Nephron progenitor cell (in vitro differentiated cells): ENCODE measurements at regions not wholly inside any gene's neighbourhood (a gene's known extent, or its start where the extent isn't known, plus 50 kb on each side); places are given as distances from the start of the nearest gene placed in this dataset.

Experiments used
- DNase-seq: peaks from one replicate; pipeline ENCODE4 v3.0.0; 2021
- H3K27ac Mint-ChIP-seq: 2 replicates; pipeline ENCODE4 v1.8.0; 2021; ENCODE audit warnings: mild to moderate bottlenecking, moderate library complexity, mixed read lengths
- H3K27me3 Mint-ChIP-seq: 2 replicates; pipeline ENCODE4 v1.8.0; 2021; ENCODE audit warnings: mild to moderate bottlenecking, low read depth, mixed read lengths; ENCODE audit not compliant: poor library complexity
- H3K36me3 Mint-ChIP-seq: 2 replicates; pipeline ENCODE4 v1.8.0; 2021; ENCODE audit warnings: low read depth, mixed read lengths
- H3K4me1 Mint-ChIP-seq: 2 replicates; pipeline ENCODE4 v1.8.0; 2021; ENCODE audit warnings: mixed read lengths
- H3K4me3 Mint-ChIP-seq: 2 replicates; pipeline ENCODE4 v1.8.0; 2021; ENCODE audit warnings: mild to moderate bottlenecking, moderate library complexity, mixed read lengths
- H3K9me3 Mint-ChIP-seq: 2 replicates; pipeline ENCODE4 v1.8.0; 2021; ENCODE audit warnings: mild to moderate bottlenecking, moderate library complexity, mixed read lengths
- CTCF ChIP-seq: fragments of 200-600 bp; sonication (generic); IDR thresholded peaks from 2 replicates; pipeline ENCODE4 v1.5.0; 2021; ENCODE audit warnings: antibody characterized with exemption

GRCh38 chr10:43961523-43962345 is 313.1 kb upstream of the ZNF32 start:
- Mint-ChIP-seq H3K36me3 (no peaks in the 10 kb centered on the region), H3K4me3 (no peak overlapping the region), H3K27ac (no peak overlapping the region), H3K27me3 (peaks cover 10% of the 10 kb centered on the region), H3K4me1 (peaks cover 62% of the 10 kb centered on the region), H3K9me3 (no peaks in the 10 kb centered on the region)
- no peak for TF ChIP-seq CTCF
- DNase-seq, result no peak

- H3K4me1 Mint-ChIP-seq, result peaks cover 56% of the 10 kb centered on the region
- peaks cover 3% of the 10 kb centered on the region for H3K9me3 Mint-ChIP-seq
- H3K27me3 Mint-ChIP-seq, result peaks cover 13% of the 10 kb centered on the region
- no peaks in the 10 kb centered on the region for H3K36me3 Mint-ChIP-seq
- no peak overlapping the region for H3K27ac Mint-ChIP-seq
- no peak for DNase-seq
- no peak overlapping the region for H3K4me3 Mint-ChIP-seq
- TF ChIP-seq CTCF, result no peak
These were observed 312.3 kb upstream of the ZNF32 start for GRCh38 chr10:43960981-43961380.

- DNase-seq, result no peak
- no peak for TF ChIP-seq CTCF
- H3K9me3 Mint-ChIP-seq, result peaks cover 3% of the 10 kb centered on the region
- no peaks in the 10 kb centered on the region for H3K36me3 Mint-ChIP-seq
- H3K27ac Mint-ChIP-seq, result no peak overlapping the region
- H3K4me1 Mint-ChIP-seq, result peaks cover 51% of the 10 kb centered on the region
- H3K27me3 Mint-ChIP-seq, result peaks cover 13% of the 10 kb centered on the region
- H3K4me3 Mint-ChIP-seq, result no peak overlapping the region
These were observed 311.8 kb upstream of the ZNF32 start for GRCh38 chr10:43960477-43960876.

GRCh38 chr10:43960135-43960415 is 311.4 kb upstream of the ZNF32 start:
- peaks cover 47% of the 10 kb centered on the region for H3K4me1 Mint-ChIP-seq
- TF ChIP-seq CTCF, result no peak
- no peak for DNase-seq

GRCh38 chr10:43959364-43960134 is 310.9 kb upstream of the ZNF32 start:
- Mint-ChIP-seq H3K9me3 (peaks cover 3% of the 10 kb centered on the region), H3K27ac (peak overlapping the region; percentile 69)
- DNase-seq, result no peak

More at GRCh38 chr10:43960135-43960415, 311.4 kb upstream of the ZNF32 start:
- H3K27ac Mint-ChIP-seq, result no peak overlapping the region
- H3K36me3 Mint-ChIP-seq, result no peaks in the 10 kb centered on the region
- H3K9me3 Mint-ChIP-seq, result peaks cover 3% of the 10 kb centered on the region
- H3K27me3 Mint-ChIP-seq, result peaks cover 13% of the 10 kb centered on the region
- H3K4me3 Mint-ChIP-seq, result no peak overlapping the region

More at GRCh38 chr10:43959364-43960134, 310.9 kb upstream of the ZNF32 start:
- TF ChIP-seq CTCF, result no peak
- Mint-ChIP-seq H3K4me1 (peaks cover 42% of the 10 kb centered on the region), H3K4me3 (no peak overlapping the region), H3K27me3 (peaks cover 13% of the 10 kb centered on the region), H3K36me3 (no peaks in the 10 kb centered on the region)
